Hippocampal formation (tissue), 2 donors: ENCODE measurements at regions not wholly inside any gene's neighbourhood (a gene's known extent, or its start where the extent isn't known, plus 50 kb on each side); places are given as distances from the start of the nearest gene placed in this dataset.
"Not testable (repeated sequence)": the region's sequence is repeated elsewhere in the genome, so short reads cannot be mapped to it uniquely, and the experiment has no call there.

Source experiments
- DNase-seq, 2 donors: peaks; one replicate each; lab custom pipeline; 2025; lab: John Stamatoyannopoulos, UW

GRCh38 chr14:87049950-87050349 is 943.0 kb downstream of the GALC start:
- DNase-seq, result no peak

GRCh38 chr14:87046960-87047359 is 946.0 kb downstream of the GALC start:
- no peak for DNase-seq

GRCh38 chr14:87045956-87046355 is 947.0 kb downstream of the GALC start:
- DNase-seq, result no peak

- DNase-seq, result no peak
These were observed 947.7 kb downstream of the GALC start for GRCh38 chr14:87045246-87045645.

GRCh38 chr14:87044807-87045206 is 948.2 kb downstream of the GALC start:
- DNase-seq, result no peak

- no peak for DNase-seq
These were observed 949.2 kb downstream of the GALC start for GRCh38 chr14:87043667-87044200.

GRCh38 chr14:87042354-87042753 is 950.6 kb downstream of the GALC start:
- no peak for DNase-seq

GRCh38 chr14:87041290-87042020 is 951.5 kb downstream of the GALC start:
- DNase-seq, result no peak

GRCh38 chr14:87034680-87035079 is 958.3 kb downstream of the GALC start:
- no peak for DNase-seq

- no peak for DNase-seq
These were observed 962.8 kb downstream of the GALC start for GRCh38 chr14:87030197-87030596.

GRCh38 chr14:87020106-87020505 is 972.9 kb downstream of the GALC start:
- DNase-seq, result not testable (repeated sequence)

GRCh38 chr14:87018294-87018693 is 974.7 kb downstream of the GALC start:
- DNase-seq, result no peak

- DNase-seq, result no peak
These were observed 975.6 kb downstream of the GALC start for GRCh38 chr14:87017335-87017734.

GRCh38 chr14:87014856-87015255 is 978.1 kb downstream of the GALC start:
- no peak for DNase-seq

GRCh38 chr14:87013583-87013982 is 979.4 kb downstream of the GALC start:
- DNase-seq, result no peak

- no peak for DNase-seq
These were observed 984.0 kb downstream of the GALC start for GRCh38 chr14:87008965-87009364.

GRCh38 chr14:87005280-87005679 is 987.7 kb downstream of the GALC start:
- DNase-seq, result no peak

GRCh38 chr14:87002776-87003175 is 990.2 kb downstream of the GALC start:
- DNase-seq, result peak in 1 of 2 donors; percentile 9

- no peak for DNase-seq
These were observed 991.6 kb downstream of the GALC start for GRCh38 chr14:87001333-87001732.

GRCh38 chr14:87000081-87000480 is 992.9 kb downstream of the GALC start:
- DNase-seq, result no peak

GRCh38 chr14:86999036-86999435 is 993.9 kb downstream of the GALC start:
- no peak for DNase-seq

- no peak for DNase-seq
These were observed 995.7 kb downstream of the GALC start for GRCh38 chr14:86997271-86997670.

- no peak for DNase-seq
These were observed 1002.6 kb downstream of the GALC start for GRCh38 chr14:86990396-86990795.

GRCh38 chr14:86989285-86989684 is 1003.7 kb downstream of the GALC start:
- no peak for DNase-seq
